ENCODE measurements at regions not wholly inside any gene's neighbourhood (a gene's known extent, or its start where the extent isn't known, plus 50 kb on each side); places are given as distances from the start of the nearest gene placed in this dataset.

DNA sequence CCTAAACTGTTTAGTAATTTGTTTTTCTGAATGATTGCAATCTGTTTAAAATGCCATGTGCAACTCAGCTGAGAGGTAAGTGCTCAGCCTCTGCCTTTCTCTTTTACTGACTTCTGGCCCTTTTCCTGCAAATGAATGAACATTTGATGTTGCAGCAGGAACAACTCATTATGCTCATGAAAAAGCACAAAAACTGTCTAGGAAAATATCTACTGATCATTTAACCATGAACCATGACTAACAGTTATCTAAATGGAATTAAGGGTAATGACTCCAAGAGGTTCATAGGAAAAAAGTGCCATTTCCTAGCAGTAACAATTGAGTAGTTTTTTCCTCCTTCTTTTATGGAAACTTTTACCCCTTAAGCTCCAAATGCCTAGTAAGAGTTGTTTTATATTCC lies 70.6 kb upstream of the ANKH start:
- no peak for TF ChIP-seq SUZ12 (IDR thresholded peaks at IDR 0.05; ENCODE audit: unreplicated experiment)
- TF ChIP-seq, protein P1, sequence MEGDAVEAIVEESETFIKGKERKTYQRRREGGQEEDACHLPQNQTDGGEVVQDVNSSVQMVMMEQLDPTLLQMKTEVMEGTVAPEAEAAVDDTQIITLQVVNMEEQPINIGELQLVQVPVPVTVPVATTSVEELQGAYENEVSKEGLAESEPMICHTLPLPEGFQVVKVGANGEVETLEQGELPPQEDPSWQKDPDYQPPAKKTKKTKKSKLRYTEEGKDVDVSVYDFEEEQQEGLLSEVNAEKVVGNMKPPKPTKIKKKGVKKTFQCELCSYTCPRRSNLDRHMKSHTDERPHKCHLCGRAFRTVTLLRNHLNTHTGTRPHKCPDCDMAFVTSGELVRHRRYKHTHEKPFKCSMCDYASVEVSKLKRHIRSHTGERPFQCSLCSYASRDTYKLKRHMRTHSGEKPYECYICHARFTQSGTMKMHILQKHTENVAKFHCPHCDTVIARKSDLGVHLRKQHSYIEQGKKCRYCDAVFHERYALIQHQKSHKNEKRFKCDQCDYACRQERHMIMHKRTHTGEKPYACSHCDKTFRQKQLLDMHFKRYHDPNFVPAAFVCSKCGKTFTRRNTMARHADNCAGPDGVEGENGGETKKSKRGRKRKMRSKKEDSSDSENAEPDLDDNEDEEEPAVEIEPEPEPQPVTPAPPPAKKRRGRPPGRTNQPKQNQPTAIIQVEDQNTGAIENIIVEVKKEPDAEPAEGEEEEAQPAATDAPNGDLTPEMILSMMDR (IDR thresholded peaks at IDR 0.05 in 2 of 3, conservative IDR thresholded peaks at IDR 0.05 in 1 of 3; ENCODE audit: control insufficient read depth in 2 of 3, extremely low read depth in 1 of 3, insufficient read depth in 1 of 3, low read depth in 3 of 3, low read length in 3 of 3), result no peak
- TF ChIP-seq EZH2 (IDR thresholded peaks at IDR 0.05; ENCODE audit: borderline replicate concordance, control insufficient read depth, low read depth, low read length), result no peak
- no peak for TF ChIP-seq ZNF24 (IDR thresholded peaks at IDR 0.05)
- no peak for TF ChIP-seq POLR2A (IDR thresholded peaks at IDR 0.05; ENCODE audit: low read depth, low read length)
- TF ChIP-seq BACH1 (IDR thresholded peaks at IDR 0.05; ENCODE audit: borderline replicate concordance), result no peak
- TF ChIP-seq, protein P2, sequence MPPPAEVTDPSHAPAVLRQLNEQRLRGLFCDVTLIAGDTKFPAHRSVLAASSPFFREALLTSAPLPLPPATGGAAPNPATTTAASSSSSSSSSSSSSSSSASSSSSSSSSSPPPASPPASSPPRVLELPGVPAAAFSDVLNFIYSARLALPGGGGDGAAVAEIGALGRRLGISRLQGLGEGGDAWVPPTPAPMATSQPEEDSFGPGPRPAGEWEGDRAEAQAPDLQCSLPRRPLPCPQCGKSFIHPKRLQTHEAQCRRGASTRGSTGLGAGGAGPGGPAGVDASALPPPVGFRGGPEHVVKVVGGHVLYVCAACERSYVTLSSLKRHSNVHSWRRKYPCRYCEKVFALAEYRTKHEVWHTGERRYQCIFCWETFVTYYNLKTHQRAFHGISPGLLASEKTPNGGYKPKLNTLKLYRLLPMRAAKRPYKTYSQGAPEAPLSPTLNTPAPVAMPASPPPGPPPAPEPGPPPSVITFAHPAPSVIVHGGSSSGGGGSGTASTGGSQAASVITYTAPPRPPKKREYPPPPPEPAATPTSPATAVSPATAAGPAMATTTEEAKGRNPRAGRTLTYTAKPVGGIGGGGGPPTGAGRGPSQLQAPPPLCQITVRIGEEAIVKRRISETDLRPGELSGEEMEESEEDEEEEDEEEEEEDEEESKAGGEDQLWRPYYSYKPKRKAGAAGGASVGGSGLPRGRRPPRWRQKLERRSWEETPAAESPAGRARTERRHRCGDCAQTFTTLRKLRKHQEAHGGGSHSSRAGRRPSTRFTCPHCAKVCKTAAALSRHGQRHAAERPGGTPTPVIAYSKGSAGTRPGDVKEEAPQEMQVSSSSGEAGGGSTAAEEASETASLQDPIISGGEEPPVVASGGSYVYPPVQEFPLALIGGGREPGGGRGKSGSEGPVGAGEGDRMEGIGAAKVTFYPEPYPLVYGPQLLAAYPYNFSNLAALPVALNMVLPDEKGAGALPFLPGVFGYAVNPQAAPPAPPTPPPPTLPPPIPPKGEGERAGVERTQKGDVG (CRISPR knock-in tag; IDR thresholded peaks at IDR 0.05), result no peak
- no peak for TF ChIP-seq SMARCA5 (IDR thresholded peaks at IDR 0.05)
- TF ChIP-seq EP300 (IDR thresholded peaks at IDR 0.05; ENCODE audit: borderline replicate concordance in 1 of 2, control insufficient read depth in 1 of 2, low read depth in 2 of 2, low read length in 2 of 2), result no peak
- TF ChIP-seq, protein P3, sequence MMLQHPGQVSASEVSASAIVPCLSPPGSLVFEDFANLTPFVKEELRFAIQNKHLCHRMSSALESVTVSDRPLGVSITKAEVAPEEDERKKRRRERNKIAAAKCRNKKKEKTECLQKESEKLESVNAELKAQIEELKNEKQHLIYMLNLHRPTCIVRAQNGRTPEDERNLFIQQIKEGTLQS (IDR thresholded peaks at IDR 0.05; ENCODE audit: borderline replicate concordance, extremely low read depth, low read depth, low read length), result no peak
- TF ChIP-seq CREM (IDR thresholded peaks at IDR 0.05; ENCODE audit: low read depth), result no peak
- TF ChIP-seq, protein P4, sequence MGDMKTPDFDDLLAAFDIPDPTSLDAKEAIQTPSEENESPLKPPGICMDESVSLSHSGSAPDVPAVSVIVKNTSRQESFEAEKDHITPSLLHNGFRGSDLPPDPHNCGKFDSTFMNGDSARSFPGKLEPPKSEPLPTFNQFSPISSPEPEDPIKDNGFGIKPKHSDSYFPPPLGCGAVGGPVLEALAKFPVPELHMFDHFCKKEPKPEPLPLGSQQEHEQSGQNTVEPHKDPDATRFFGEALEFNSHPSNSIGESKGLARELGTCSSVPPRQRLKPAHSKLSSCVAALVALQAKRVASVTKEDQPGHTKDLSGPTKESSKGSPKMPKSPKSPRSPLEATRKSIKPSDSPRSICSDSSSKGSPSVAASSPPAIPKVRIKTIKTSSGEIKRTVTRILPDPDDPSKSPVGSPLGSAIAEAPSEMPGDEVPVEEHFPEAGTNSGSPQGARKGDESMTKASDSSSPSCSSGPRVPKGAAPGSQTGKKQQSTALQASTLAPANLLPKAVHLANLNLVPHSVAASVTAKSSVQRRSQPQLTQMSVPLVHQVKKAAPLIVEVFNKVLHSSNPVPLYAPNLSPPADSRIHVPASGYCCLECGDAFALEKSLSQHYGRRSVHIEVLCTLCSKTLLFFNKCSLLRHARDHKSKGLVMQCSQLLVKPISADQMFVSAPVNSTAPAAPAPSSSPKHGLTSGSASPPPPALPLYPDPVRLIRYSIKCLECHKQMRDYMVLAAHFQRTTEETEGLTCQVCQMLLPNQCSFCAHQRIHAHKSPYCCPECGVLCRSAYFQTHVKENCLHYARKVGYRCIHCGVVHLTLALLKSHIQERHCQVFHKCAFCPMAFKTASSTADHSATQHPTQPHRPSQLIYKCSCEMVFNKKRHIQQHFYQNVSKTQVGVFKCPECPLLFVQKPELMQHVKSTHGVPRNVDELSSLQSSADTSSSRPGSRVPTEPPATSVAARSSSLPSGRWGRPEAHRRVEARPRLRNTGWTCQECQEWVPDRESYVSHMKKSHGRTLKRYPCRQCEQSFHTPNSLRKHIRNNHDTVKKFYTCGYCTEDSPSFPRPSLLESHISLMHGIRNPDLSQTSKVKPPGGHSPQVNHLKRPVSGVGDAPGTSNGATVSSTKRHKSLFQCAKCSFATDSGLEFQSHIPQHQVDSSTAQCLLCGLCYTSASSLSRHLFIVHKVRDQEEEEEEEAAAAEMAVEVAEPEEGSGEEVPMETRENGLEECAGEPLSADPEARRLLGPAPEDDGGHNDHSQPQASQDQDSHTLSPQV (IDR thresholded peaks at IDR 0.05), result no peak
- no peak for TF ChIP-seq POLR2AphosphoS5 (IDR thresholded peaks at IDR 0.05; ENCODE audit: low read length)
